Medulla oblongata (tissue), 1 donor: ENCODE measurements at regions not wholly inside any gene's neighbourhood (a gene's known extent, or its start where the extent isn't known, plus 50 kb on each side); places are given as distances from the start of the nearest gene placed in this dataset.

ENCODE experiments used
- DNase-seq: peaks from one replicate; pipeline ENCODE4 v3.0.0-alpha.2; 2015; ENCODE audit errors: extremely low spot score

- DNase-seq = no peak
Observed at GRCh38 chrX:121102101-121102500, 54.7 kb downstream of the GLUD2 start.

GRCh38 chrX:121103381-121103780 lies 56.0 kb downstream of the GLUD2 start:
- no peak for DNase-seq

- DNase-seq = no peak
Observed at GRCh38 chrX:121106484-121107235, 59.2 kb downstream of the GLUD2 start.

GRCh38 chrX:121109986-121110385 lies 62.6 kb downstream of the GLUD2 start:
- DNase-seq = no peak

GRCh38 chrX:121110536-121110935 lies 63.1 kb downstream of the GLUD2 start:
- no peak for DNase-seq

GRCh38 chrX:121114691-121115090 lies 67.3 kb downstream of the GLUD2 start:
- peak; percentile 3 for DNase-seq

- no peak for DNase-seq
Observed at GRCh38 chrX:121120690-121121605, 73.5 kb downstream of the GLUD2 start.

GRCh38 chrX:121122332-121122731 lies 74.9 kb downstream of the GLUD2 start:
- no peak for DNase-seq

GRCh38 chrX:121128925-121129877 lies 81.8 kb downstream of the GLUD2 start:
- DNase-seq = no peak

- no peak for DNase-seq
Observed at GRCh38 chrX:121132675-121133074, 85.3 kb downstream of the GLUD2 start.

GRCh38 chrX:121135488-121136207 lies 88.2 kb downstream of the GLUD2 start:
- DNase-seq = no peak

GRCh38 chrX:121146059-121146628 lies 98.7 kb downstream of the GLUD2 start:
- no peak for DNase-seq

- DNase-seq = peak; percentile 16
Observed at GRCh38 chrX:121150217-121150616, 102.8 kb downstream of the GLUD2 start.

GRCh38 chrX:121151293-121151692 lies 103.9 kb downstream of the GLUD2 start:
- DNase-seq = no peak

GRCh38 chrX:121154858-121155404 lies 107.5 kb downstream of the GLUD2 start:
- no peak for DNase-seq

- no peak for DNase-seq
Observed at GRCh38 chrX:121160987-121161386, 113.6 kb downstream of the GLUD2 start.

GRCh38 chrX:121161501-121161933 lies 114.1 kb downstream of the GLUD2 start:
- no peak for DNase-seq

- DNase-seq = no peak
Observed at GRCh38 chrX:121163443-121163842, 116.0 kb downstream of the GLUD2 start.

GRCh38 chrX:121165930-121166359 lies 118.5 kb downstream of the GLUD2 start:
- DNase-seq = no peak
